CD8-positive, alpha-beta memory T cell (primary cell): ENCODE measurements at regions not wholly inside any gene's neighbourhood (a gene's known extent, or its start where the extent isn't known, plus 50 kb on each side); places are given as distances from the start of the nearest gene placed in this dataset.

Source experiments
- CTCF ChIA-PET: fragments of 350-600 bp; sonication (Branson Sonifier 250); formaldehyde crosslinking; loops from one replicate; lab custom pipeline; 2021; ENCODE audit warnings: antibody characterized with exemption; lab: Charles Lee
- POLR2A ChIA-PET: fragments of 350-600 bp; sonication (Branson Sonifier 250); formaldehyde crosslinking; loops from one replicate; lab custom pipeline; 2021; ENCODE audit warnings: antibody characterized with exemption; lab: Charles Lee
- DNase-seq, 5 donors: peaks; one replicate each; pipeline versions ENCODE4 v3.0.0 to v3.0.0-alpha.2; 2020 to 2022; ENCODE audit warnings: mixed read lengths in 1 of 5
- H3K27ac ChIP-seq: one replicate; pipeline ENCODE4 v1.7.0; 2013; ENCODE audit warnings: low read depth, mild to moderate bottlenecking, low read length, moderate library complexity
- H3K27me3 ChIP-seq: 2 replicates; pipeline ENCODE4 v1.7.0; 2013; ENCODE audit warnings: low read length, mild to moderate bottlenecking; ENCODE audit not compliant: insufficient read depth, poor library complexity, severe bottlenecking
- H3K36me3 ChIP-seq: 2 replicates; pipeline ENCODE4 v1.7.0; 2013; ENCODE audit warnings: mild to moderate bottlenecking, low read length, moderate library complexity; ENCODE audit not compliant: insufficient read depth
- H3K4me1 ChIP-seq: 2 replicates; pipeline ENCODE4 v1.7.0; 2013; ENCODE audit warnings: mild to moderate bottlenecking, low read length, moderate library complexity; ENCODE audit not compliant: insufficient read depth
- H3K4me3 ChIP-seq: 2 replicates; pipeline ENCODE4 v1.7.0; 2013; ENCODE audit warnings: mild to moderate bottlenecking, low read length
- H3K9me3 ChIP-seq: 2 replicates; pipeline ENCODE4 v1.7.0; 2013; ENCODE audit warnings: mild to moderate bottlenecking, low read length
- H3K27ac Mint-ChIP-seq, 8 donors: one replicate each; pipeline ENCODE4 v1.8.0; 2020 to 2021; ENCODE audit warnings: mixed read lengths in 8 of 8, mild to moderate bottlenecking in 6 of 8, inconsistent platforms in 3 of 8, moderate library complexity in 3 of 8
- H3K27me3 Mint-ChIP-seq, 2 donors: one replicate each; pipeline ENCODE4 v1.8.0; 2020 to 2021; ENCODE audit warnings: mixed read lengths in 2 of 2, mild to moderate bottlenecking in 1 of 2, moderate library complexity in 1 of 2
- H3K36me3 Mint-ChIP-seq, 3 donors: one replicate each; pipeline ENCODE4 v1.8.0; 2020 to 2021; ENCODE audit warnings: mixed read lengths in 3 of 3, inconsistent platforms in 1 of 3, mild to moderate bottlenecking in 1 of 3
- H3K4me1 Mint-ChIP-seq, 3 donors: one replicate each; pipeline ENCODE4 v1.8.0; 2020 to 2021; ENCODE audit warnings: mixed read lengths in 3 of 3, inconsistent platforms in 1 of 3, mild to moderate bottlenecking in 1 of 3
- H3K4me3 Mint-ChIP-seq, 7 donors: one replicate each; pipeline ENCODE4 v1.8.0; 2020 to 2021; ENCODE audit warnings: mixed read lengths in 7 of 7, mild to moderate bottlenecking in 6 of 7, moderate library complexity in 4 of 7, inconsistent platforms in 2 of 7
- H3K9me3 Mint-ChIP-seq, 5 donors: one replicate each; pipeline ENCODE4 v1.8.0; 2020 to 2022; ENCODE audit warnings: mixed read lengths in 5 of 5, mild to moderate bottlenecking in 3 of 5, moderate library complexity in 2 of 5, inconsistent platforms in 1 of 5

GRCh38 chr2:368386-368785, 80.5 kb upstream of the ALKAL2 start:
- CTCF ChIA-PET: no interaction called here
- Histone ChIP-seq H3K27me3 (no peaks in the 10 kb centered on the region), H3K9me3 (no peaks in the 10 kb centered on the region), H3K27ac (no peak overlapping the region), H3K36me3 (no peaks in the 10 kb centered on the region), H3K4me3 (no peak overlapping the region), H3K4me1 (no peaks in the 10 kb centered on the region)
- H3K36me3 Mint-ChIP-seq: peaks cover 0 to 18% (median 0%) of the 10 kb centered on the region in 3 donors
- H3K9me3 Mint-ChIP-seq: peaks cover 0 to 9% (median 5%) of the 10 kb centered on the region in 5 donors
- peaks cover 7 to 51% of the 10 kb centered on the region in 2 donors for H3K27me3 Mint-ChIP-seq
- POLR2A ChIA-PET: interaction anchor here (0.7 kb wide), 1 partner anchor 100 kb away, joined by 4 read pairs; no protein-coding TSS in a partner anchor
- peaks cover 6 to 11% (median 10%) of the 10 kb centered on the region in 3 donors for H3K4me1 Mint-ChIP-seq
- peak overlapping the region in 1 of 8 donors; percentile 48 for H3K27ac Mint-ChIP-seq
- H3K4me3 Mint-ChIP-seq: no peak overlapping the region
- DNase-seq: no peak

DNA sequence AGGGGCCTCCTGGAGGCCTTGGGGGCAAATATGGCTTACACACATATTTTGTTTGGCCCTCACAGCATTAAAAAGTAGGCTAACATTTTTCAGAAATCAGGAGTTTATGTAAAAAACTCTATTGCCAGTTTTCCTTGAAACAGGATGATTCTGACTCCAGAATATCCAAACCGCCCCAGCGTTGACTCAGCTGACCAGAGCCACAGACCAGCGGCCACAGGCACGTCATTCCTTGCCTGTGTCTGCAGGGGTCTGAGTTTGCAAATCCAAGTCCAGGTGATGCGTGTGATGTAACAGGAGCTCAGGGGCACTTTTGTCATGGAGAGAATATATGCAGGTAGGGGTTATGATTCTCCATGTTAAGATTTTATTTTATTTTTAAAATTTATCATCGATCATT, 79.4 kb upstream of the ALKAL2 start:
- no peaks in the 10 kb centered on the region for H3K4me1 ChIP-seq
- ChIA-PET POLR2A (interaction anchor here (0.5 kb wide), 1 partner anchor 16 kb away, joined by 10 read pairs; no protein-coding TSS in a partner anchor), CTCF (no interaction called here)
- H3K36me3 ChIP-seq: no peaks in the 10 kb centered on the region
- peaks cover 6 to 11% (median 10%) of the 10 kb centered on the region in 3 donors for H3K4me1 Mint-ChIP-seq
- H3K9me3 ChIP-seq: no peaks in the 10 kb centered on the region
- no peak overlapping the region for H3K4me3 Mint-ChIP-seq
- DNase-seq: no peak
- no peak overlapping the region for H3K4me3 ChIP-seq
- no peaks in the 10 kb centered on the region for H3K27me3 ChIP-seq
- peaks cover 0 to 9% (median 5%) of the 10 kb centered on the region in 5 donors for H3K9me3 Mint-ChIP-seq
- H3K27me3 Mint-ChIP-seq: peaks cover 7 to 44% of the 10 kb centered on the region in 2 donors
- peaks cover 0 to 18% (median 0%) of the 10 kb centered on the region in 3 donors for H3K36me3 Mint-ChIP-seq
- H3K27ac Mint-ChIP-seq: no peak overlapping the region
- no peak overlapping the region for H3K27ac ChIP-seq

- no peaks in the 10 kb centered on the region for H3K36me3 ChIP-seq
- no peak for DNase-seq
- H3K4me3 ChIP-seq: no peak overlapping the region
- peaks cover 0 to 18% (median 0%) of the 10 kb centered on the region in 3 donors for H3K36me3 Mint-ChIP-seq
- H3K27ac ChIP-seq: no peak overlapping the region
- H3K27ac Mint-ChIP-seq: no peak overlapping the region
- no peaks in the 10 kb centered on the region for H3K4me1 ChIP-seq
- peaks cover 7 to 40% of the 10 kb centered on the region in 2 donors for H3K27me3 Mint-ChIP-seq
- H3K4me1 Mint-ChIP-seq: peaks cover 6 to 11% (median 10%) of the 10 kb centered on the region in 3 donors
- H3K9me3 ChIP-seq: no peaks in the 10 kb centered on the region
- peaks cover 0 to 9% (median 5%) of the 10 kb centered on the region in 5 donors for H3K9me3 Mint-ChIP-seq
- H3K27me3 ChIP-seq: no peaks in the 10 kb centered on the region
- ChIA-PET POLR2A (no interaction called here), CTCF (no interaction called here)
- no peak overlapping the region for H3K4me3 Mint-ChIP-seq
Measured at GRCh38 chr2:366706-367105, 78.8 kb upstream of the ALKAL2 start.

DNA sequence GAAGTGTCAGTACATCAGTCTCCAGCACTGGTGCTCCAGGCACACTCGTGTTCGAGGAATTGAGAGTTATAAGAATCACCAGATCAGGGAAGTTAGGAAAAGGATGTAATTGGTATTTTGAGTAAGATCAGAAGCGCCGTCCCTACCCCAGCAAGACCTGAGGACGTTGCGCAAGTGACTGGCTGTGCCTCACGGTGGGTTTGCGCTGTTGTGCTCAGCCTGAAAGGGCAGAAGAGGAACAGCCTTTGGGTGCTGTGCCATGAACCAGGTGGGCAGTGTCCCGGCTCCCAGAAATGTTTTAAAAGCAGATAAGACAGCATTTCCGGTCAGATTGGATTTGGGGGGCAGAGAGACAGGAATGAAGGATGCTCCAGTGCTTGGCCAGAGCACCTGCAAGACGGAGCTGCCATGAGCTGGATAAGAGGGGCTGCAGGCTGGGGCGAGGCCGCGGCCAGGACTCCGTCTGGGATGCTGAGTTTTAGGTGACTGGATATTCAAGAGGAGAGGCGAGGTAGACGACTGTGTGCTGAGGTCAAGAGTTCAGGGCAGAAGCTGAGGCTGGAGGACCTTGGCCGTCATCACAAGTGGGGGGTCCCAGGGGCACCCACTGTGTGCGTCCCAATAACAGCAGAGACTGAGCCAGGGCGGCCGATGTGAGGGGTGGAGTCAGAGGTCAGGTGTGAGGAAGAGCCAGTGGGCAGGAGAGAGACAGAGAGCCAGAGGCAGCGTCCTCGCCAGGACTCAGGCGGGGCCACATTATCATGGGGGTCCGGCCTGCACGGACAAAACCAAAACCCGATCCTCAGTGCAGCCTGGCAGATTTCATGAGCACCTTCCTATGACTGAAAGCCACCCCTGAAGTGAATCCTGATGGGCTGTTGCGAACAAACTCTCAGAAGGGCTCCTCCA, 77.7 kb upstream of the ALKAL2 start:
- no peak for DNase-seq
- peak overlapping the region in 2 of 8 donors; percentile 47 to 68 for H3K27ac Mint-ChIP-seq
- H3K4me1 Mint-ChIP-seq: peaks cover 6 to 11% (median 10%) of the 10 kb centered on the region in 3 donors
- H3K27ac ChIP-seq: no peak overlapping the region
- H3K4me1 ChIP-seq: no peaks in the 10 kb centered on the region
- no peaks in the 10 kb centered on the region for H3K36me3 ChIP-seq
- CTCF ChIA-PET: no interaction called here
- no peak overlapping the region for H3K4me3 Mint-ChIP-seq
- POLR2A ChIA-PET: no interaction called here
- no peaks in the 10 kb centered on the region for H3K9me3 ChIP-seq
- H3K9me3 Mint-ChIP-seq: peaks cover 0 to 6% (median 4%) of the 10 kb centered on the region in 5 donors
- no peaks in the 10 kb centered on the region for H3K27me3 ChIP-seq
- H3K4me3 ChIP-seq: no peak overlapping the region
- peaks cover 0 to 11% (median 0%) of the 10 kb centered on the region in 3 donors for H3K36me3 Mint-ChIP-seq
- peaks cover 7 to 32% of the 10 kb centered on the region in 2 donors for H3K27me3 Mint-ChIP-seq

- H3K4me3 ChIP-seq: no peak overlapping the region
- H3K9me3 Mint-ChIP-seq: peaks cover 2 to 8% (median 4%) of the 10 kb centered on the region in 5 donors
- peaks cover 0 to 13% (median 0%) of the 10 kb centered on the region in 3 donors for H3K36me3 Mint-ChIP-seq
- no peaks in the 10 kb centered on the region for H3K36me3 ChIP-seq
- CTCF ChIA-PET: no interaction called here
- H3K4me1 Mint-ChIP-seq: peaks cover 6 to 8% (median 7%) of the 10 kb centered on the region in 3 donors
- no peaks in the 10 kb centered on the region for H3K9me3 ChIP-seq
- H3K4me1 ChIP-seq: no peaks in the 10 kb centered on the region
- POLR2A ChIA-PET: no interaction called here
- DNase-seq: no peak
- H3K27ac ChIP-seq: no peak overlapping the region
- H3K4me3 Mint-ChIP-seq: no peak overlapping the region
- H3K27me3 ChIP-seq: no peaks in the 10 kb centered on the region
- H3K27me3 Mint-ChIP-seq: peaks cover 9 to 44% of the 10 kb centered on the region in 2 donors
- peak overlapping the region in 2 of 8 donors; percentile 16 to 70 for H3K27ac Mint-ChIP-seq
Measured at GRCh38 chr2:363824-364470, 76.1 kb upstream of the ALKAL2 start.

GRCh38 chr2:362924-363323, 75.0 kb upstream of the ALKAL2 start:
- H3K4me3 Mint-ChIP-seq: no peak overlapping the region
- H3K36me3 Mint-ChIP-seq: peaks cover 0 to 13% (median 0%) of the 10 kb centered on the region in 3 donors

GRCh38 chr2:360124-360523, 72.2 kb upstream of the ALKAL2 start:
- H3K4me1 Mint-ChIP-seq: no peaks in the 10 kb centered on the region
- peaks cover 16 to 57% of the 10 kb centered on the region in 2 donors for H3K27me3 Mint-ChIP-seq

More at GRCh38 chr2:362924-363323, 75.0 kb upstream of the ALKAL2 start:
- ChIA-PET CTCF (no interaction called here), POLR2A (no interaction called here)
- H3K9me3 ChIP-seq: no peaks in the 10 kb centered on the region
- no peak overlapping the region for H3K4me3 ChIP-seq
- no peak overlapping the region for H3K27ac ChIP-seq
- peaks cover 11 to 50% of the 10 kb centered on the region in 2 donors for H3K27me3 Mint-ChIP-seq
- H3K27ac Mint-ChIP-seq: no peak overlapping the region
- peaks cover 2 to 8% (median 4%) of the 10 kb centered on the region in 5 donors for H3K9me3 Mint-ChIP-seq
- no peaks in the 10 kb centered on the region for H3K36me3 ChIP-seq
- no peak for DNase-seq
- H3K4me1 ChIP-seq: no peaks in the 10 kb centered on the region
- peaks cover 5% of the 10 kb centered on the region for H3K27me3 ChIP-seq
- H3K4me1 Mint-ChIP-seq: no peaks in the 10 kb centered on the region

More at GRCh38 chr2:360124-360523, 72.2 kb upstream of the ALKAL2 start:
- Mint-ChIP-seq H3K27ac (no peak overlapping the region), H3K9me3 (peaks cover 2 to 8% (median 4%) of the 10 kb centered on the region in 5 donors), H3K4me3 (no peak overlapping the region), H3K36me3 (peaks cover 0 to 13% (median 0%) of the 10 kb centered on the region in 3 donors)
- Histone ChIP-seq H3K27ac (no peak overlapping the region), H3K27me3 (peaks cover 5% of the 10 kb centered on the region), H3K36me3 (no peaks in the 10 kb centered on the region), H3K9me3 (no peaks in the 10 kb centered on the region), H3K4me1 (no peaks in the 10 kb centered on the region), H3K4me3 (no peak overlapping the region)
- DNase-seq: no peak
- POLR2A ChIA-PET: no interaction called here
- CTCF ChIA-PET: no interaction called here
